Keratinocyte (primary cell): ENCODE measurements at regions not wholly inside any gene's neighbourhood (a gene's known extent, or its start where the extent isn't known, plus 50 kb on each side); places are given as distances from the start of the nearest gene placed in this dataset.

Experiments
- DNase-seq: peaks from one replicate; pipeline ENCODE4 v3.0.0-alpha.2; 2011; ENCODE audit warnings: low read depth, missing footprints, low spot score
- FAIRE-seq: peaks from 2 replicates; lab custom pipeline; 2011; peaks lifted over from hg19 to GRCh38; lab: Jason Lieb, UNC
- H2AFZ ChIP-seq: 2 replicates; pipeline ENCODE4 v1.6.0; 2012; ENCODE audit warnings: low read length, control low read depth, inconsistent platforms; ENCODE audit not compliant: control insufficient read depth
- H3K27ac ChIP-seq: 2 replicates; pipeline ENCODE4 v1.5.1; 2011; ENCODE audit warnings: low read length; ENCODE audit not compliant: control insufficient read depth, insufficient read depth
- H3K27me3 ChIP-seq: 3 replicates; pipeline ENCODE4 v1.6.0; 2011; ENCODE audit warnings: low read length; ENCODE audit not compliant: control insufficient read depth, insufficient read depth; ENCODE audit errors: extremely low read depth
- H3K36me3 ChIP-seq, 2 experiments: 2 replicates in 1 of 2; 3 replicates in 1 of 2; pipeline ENCODE4 v1.5.1; 2011; ENCODE audit warnings: low read length in 2 of 2, mild to moderate bottlenecking in 1 of 2; ENCODE audit not compliant: control insufficient read depth in 2 of 2, insufficient read depth in 2 of 2; ENCODE audit errors: extremely low read depth in 1 of 2
- H3K4me1 ChIP-seq: 3 replicates; pipeline ENCODE4 v1.5.1; 2011; ENCODE audit warnings: low read length; ENCODE audit not compliant: control insufficient read depth, insufficient read depth; ENCODE audit errors: extremely low read depth
- H3K4me2 ChIP-seq: 3 replicates; pipeline ENCODE4 v1.6.0; 2011; ENCODE audit warnings: low read depth, low read length; ENCODE audit not compliant: control insufficient read depth, insufficient read depth; ENCODE audit errors: extremely low read depth
- H3K4me3 ChIP-seq, 3 experiments: fragments of 200-600 bp in 1 of 3; sonication (generic) in 1 of 3; 2 replicates in 2 of 3; 3 replicates in 1 of 3; pipeline ENCODE4 v1.5.1; 2011 to 2016; ENCODE audit warnings: low read length in 3 of 3, mild to moderate bottlenecking in 3 of 3, control low read depth in 2 of 3, inconsistent platforms in 1 of 3, low read depth in 1 of 3, mixed read lengths in 1 of 3, mixed run types in 1 of 3, moderate library complexity in 1 of 3; ENCODE audit not compliant: control insufficient read depth in 2 of 3, insufficient read depth in 2 of 3; ENCODE audit errors: extremely low read depth in 1 of 3
- H3K79me2 ChIP-seq: 2 replicates; pipeline ENCODE4 v1.6.0; 2012; ENCODE audit warnings: low read length; ENCODE audit not compliant: control insufficient read depth, insufficient read depth
- H3K9ac ChIP-seq: 3 replicates; pipeline ENCODE4 v1.6.0; 2011; ENCODE audit warnings: low read length; ENCODE audit not compliant: control insufficient read depth, insufficient read depth; ENCODE audit errors: extremely low read depth
- H3K9me1 ChIP-seq: 3 replicates; pipeline ENCODE4 v1.6.0; 2011; ENCODE audit warnings: low read length; ENCODE audit not compliant: control insufficient read depth, insufficient read depth; ENCODE audit errors: extremely low read depth
- H3K9me3 ChIP-seq: 2 replicates; pipeline ENCODE4 v1.5.1; 2012; ENCODE audit warnings: low read depth, low read length; ENCODE audit not compliant: control insufficient read depth
- H4K20me1 ChIP-seq: 3 replicates; pipeline ENCODE4 v1.6.0; 2011; ENCODE audit warnings: low read length; ENCODE audit not compliant: control insufficient read depth, insufficient read depth; ENCODE audit errors: extremely low read depth
- CTCF ChIP-seq, 3 experiments: IDR thresholded peaks in 1 of 3; conservative IDR thresholded peaks in 1 of 3; optimal IDR thresholded peaks in 1 of 3; 2 replicates in 2 of 3; 3 replicates in 1 of 3; pipeline versions ENCODE3 to v1.5.1; 2011; ENCODE audit warnings: low read length in 3 of 3, mild to moderate bottlenecking in 3 of 3, moderate library complexity in 2 of 3, control low read depth in 1 of 3, inconsistent platforms in 1 of 3; ENCODE audit not compliant: insufficient read depth in 2 of 3; ENCODE audit errors: extremely low read depth in 1 of 3
- EZH2 ChIP-seq: IDR thresholded peaks from one replicate; pipeline ENCODE4 v1.6.1; 2012; ENCODE audit warnings: inconsistent platforms, mild to moderate bottlenecking, low read length, moderate library complexity
- dilution Hi-C: fragments of 300-500 bp; cut with MboI; formaldehyde crosslinking; loops from one replicate; pipeline ENCODE4 v1.7.0; 2020; ENCODE audit warnings: low sequenced_read_pairs; ENCODE audit not compliant: extremely low pct_ligation_motif_present

GRCh38 chr2:16350211-16350610 lies 315.4 kb downstream of the CYRIA start:
- TF ChIP-seq EZH2: no peak
- no peak for TF ChIP-seq CTCF (optimal IDR thresholded peaks at IDR 0.05 in 1 of 3, IDR thresholded peaks at IDR 0.05 in 1 of 3, conservative IDR thresholded peaks at IDR 0.05 in 1 of 3; ENCODE audit: extremely low read depth in 1 of 3, insufficient read depth in 2 of 3, low read length in 3 of 3)
- no peak for FAIRE-seq

GRCh38 chr2:16349811-16350210 lies 315.8 kb downstream of the CYRIA start:
- no peaks in the 10 kb centered on the region for H3K4me1 ChIP-seq
- TF ChIP-seq EZH2: no peak
- no peak for TF ChIP-seq CTCF (optimal IDR thresholded peaks at IDR 0.05 in 1 of 3, IDR thresholded peaks at IDR 0.05 in 1 of 3, conservative IDR thresholded peaks at IDR 0.05 in 1 of 3; ENCODE audit: extremely low read depth in 1 of 3, insufficient read depth in 2 of 3, low read length in 3 of 3)
- no peak overlapping the region for H3K4me3 ChIP-seq
- FAIRE-seq (no peak), DNase-seq (no peak)
- H3K27me3 ChIP-seq: no peaks in the 10 kb centered on the region
- H3K4me2 ChIP-seq: no peak overlapping the region
- no peaks in the 10 kb centered on the region for H3K9me3 ChIP-seq
- dilution Hi-C loops: no loop called here
- no peaks in the 10 kb centered on the region for H4K20me1 ChIP-seq
- H3K9me1 ChIP-seq: no peaks in the 10 kb centered on the region
- no peak overlapping the region for H2AFZ ChIP-seq
- no peak overlapping the region for H3K9ac ChIP-seq
- no peaks in the 10 kb centered on the region for H3K79me2 ChIP-seq
- H3K27ac ChIP-seq: no peak overlapping the region
- H3K36me3 ChIP-seq: no peaks in the 10 kb centered on the region

More at GRCh38 chr2:16350211-16350610, 315.4 kb downstream of the CYRIA start:
- Histone ChIP-seq H3K79me2 (no peaks in the 10 kb centered on the region), H3K9me3 (no peaks in the 10 kb centered on the region), H3K4me2 (no peak overlapping the region), H3K4me3 (no peak overlapping the region), H4K20me1 (no peaks in the 10 kb centered on the region), H3K36me3 (no peaks in the 10 kb centered on the region), H3K27me3 (no peaks in the 10 kb centered on the region), H3K4me1 (no peaks in the 10 kb centered on the region), H3K9me1 (no peaks in the 10 kb centered on the region), H3K27ac (no peak overlapping the region), H2AFZ (no peak overlapping the region), H3K9ac (no peak overlapping the region)
- dilution Hi-C loops: no loop called here
- no peak for DNase-seq
